K562 (cell line): ENCODE measurements at regions not wholly inside any gene's neighbourhood (a gene's known extent, or its start where the extent isn't known, plus 50 kb on each side); places are given as distances from the start of the nearest gene placed in this dataset.

Experiments
- ATAC-seq: fragments of 200-7000 bp; cut with Tn5 transposase; 3 replicates; pipeline ENCODE4 v1.9.1; 2020; ENCODE audit warnings: moderate library complexity
- BruUV-seq: library from RNA; stranded (reverse); fragments of 400-500 nt; replicated peaks from 2 replicates; lab custom pipeline; 2021; lab: Mats Ljungman, UMichigan
- CTCF ChIA-PET: fragments of 300-600 bp; formaldehyde crosslinking; extraction: SDS; loops from one replicate; lab custom pipeline; 2021; ENCODE audit warnings: low intra/inter-chr PET ratio; lab: Yijun Ruan, JAX
- POLR2A ChIA-PET: fragments of 300-600, 350-650 bp; sonication (Branson Sonifier 250); formaldehyde crosslinking; extraction: SDS; loops from one replicate; lab custom pipeline; 2021; ENCODE audit warnings: antibody characterized with exemption, inconsistent platforms; lab: Yijun Ruan, JAX
- DNase-seq, 4 experiments: peaks; one replicate each; pipeline versions ENCODE4 v3.0.0 to v3.0.0-alpha.2; 2011 to 2018; ENCODE audit warnings: low spot score in 3 of 4, mixed read lengths in 3 of 4; ENCODE audit errors: extremely low read depth in 1 of 4
- FAIRE-seq: peaks from 2 replicates; lab custom pipeline; 2011; peaks lifted over from hg19 to GRCh38; lab: Jason Lieb, UNC
- H2AFZ ChIP-seq: 2 replicates; pipeline ENCODE4 v1.6.0; 2011; ENCODE audit warnings: low read depth, low read length, control low read depth, inconsistent platforms
- H3K27ac ChIP-seq: fragments of 200-600 bp; 3 replicates; pipeline ENCODE4 v1.8.0; 2011; ENCODE audit warnings: low read depth, mild to moderate bottlenecking, control low read depth, inconsistent platforms, low read length, moderate library complexity, mixed read lengths; ENCODE audit errors: extremely low read depth
- H3K27me3 ChIP-seq, 2 experiments: fragments of 300-600 bp in 1 of 2; 2 replicates in 1 of 2; 3 replicates in 1 of 2; pipeline versions ENCODE4 v1.6.0 to v1.8.0; 2011; ENCODE audit warnings: inconsistent platforms in 2 of 2, low read length in 2 of 2, mild to moderate bottlenecking in 1 of 2, mixed read lengths in 1 of 2, moderate library complexity in 1 of 2; ENCODE audit not compliant: control insufficient read depth in 2 of 2, insufficient read depth in 2 of 2
- H3K36me3 ChIP-seq: fragments of 300-600 bp; 3 replicates; pipeline ENCODE4 v1.8.0; 2011; ENCODE audit warnings: mild to moderate bottlenecking, low read length, inconsistent platforms; ENCODE audit not compliant: control insufficient read depth, insufficient read depth
- H3K4me1 ChIP-seq, 2 experiments: fragments of 200-600 bp in 1 of 2; replicated peaks in 1 of 2; 2 replicates in 1 of 2; 3 replicates in 1 of 2; pipeline versions ENCODE4 v1.5.1 to v1.8.0; 2011; ENCODE audit warnings: inconsistent platforms in 2 of 2, low read length in 2 of 2, mild to moderate bottlenecking in 1 of 2, mixed read lengths in 1 of 2, moderate library complexity in 1 of 2; ENCODE audit not compliant: control insufficient read depth in 2 of 2, insufficient read depth in 2 of 2
- H3K4me2 ChIP-seq: 2 replicates; pipeline ENCODE4 v1.6.1; 2011; ENCODE audit warnings: low read length, control low read depth, inconsistent platforms, mixed read lengths; ENCODE audit not compliant: insufficient read depth
- H3K4me3 ChIP-seq: fragments of 200-600 bp; sonication (generic), shearing (Covaris generic); 2 replicates; pipeline ENCODE4 v1.5.1; 2016; ENCODE audit warnings: control low read depth, inconsistent platforms
- H3K79me2 ChIP-seq: fragments of 200-600 bp; 3 replicates; pipeline ENCODE4 v1.8.0; 2011; ENCODE audit warnings: low read length, inconsistent platforms; ENCODE audit not compliant: control insufficient read depth, insufficient read depth
- H3K9ac ChIP-seq, 2 experiments: 2 replicates each; pipeline versions ENCODE4 v1.6.0 to v1.6.1; 2011; ENCODE audit warnings: low read depth in 2 of 2, low read length in 2 of 2, control low read depth in 1 of 2, inconsistent platforms in 1 of 2, mild to moderate bottlenecking in 1 of 2, mixed read lengths in 1 of 2; ENCODE audit not compliant: insufficient read depth in 1 of 2
- H3K9me1 ChIP-seq: one replicate; pipeline ENCODE4 v1.6.0; 2011; ENCODE audit warnings: inconsistent platforms, mild to moderate bottlenecking, low read length, moderate library complexity; ENCODE audit not compliant: control insufficient read depth, insufficient read depth
- H3K9me3 ChIP-seq: replicated peaks from 2 replicates; pipeline ENCODE4 v1.5.1; 2011; ENCODE audit warnings: low read depth, low read length, inconsistent platforms; ENCODE audit not compliant: control insufficient read depth, insufficient read depth
- H4K20me1 ChIP-seq: replicated peaks from 2 replicates; pipeline ENCODE4 v1.6.1; 2011; ENCODE audit warnings: low read length, inconsistent platforms, mixed read lengths; ENCODE audit not compliant: control insufficient read depth, insufficient read depth
- AFF1 ChIP-seq, 2 experiments: fragments of 450-650 bp; IDR thresholded peaks; 2 replicates each; pipeline ENCODE4 v1.6.1; 2018; ENCODE audit warnings: mild to moderate bottlenecking in 2 of 2, low read depth in 1 of 2; ENCODE audit not compliant: partially characterized antibody in 2 of 2
- ATF7 ChIP-seq: fragments of 450-650 bp; IDR thresholded peaks from 2 replicates; pipeline ENCODE4 v1.7.1; 2014; ENCODE audit warnings: mild to moderate bottlenecking, moderate library complexity
- HNRNPL ChIP-seq: fragments of 200-400 bp; formaldehyde crosslinking; IDR thresholded peaks from 2 replicates; pipeline ENCODE4 v1.6.1; 2017; ENCODE audit warnings: low read depth, mild to moderate bottlenecking, low read length
- MECOM ChIP-seq: fragments of 250-450 bp; sonication (Bioruptor Pico); IDR thresholded peaks from 2 replicates; pipeline ENCODE4 v1.8.0; 2022; ENCODE audit warnings: inconsistent platforms
- MYBL2 ChIP-seq, 2 experiments: fragments of 450-650 bp in 1 of 2; sonication (generic) in 1 of 2; formaldehyde crosslinking in 1 of 2; IDR thresholded peaks; 2 replicates each; pipeline versions ENCODE4 v1.6.1 to v1.8.1; 2017 to 2022; ENCODE audit warnings: borderline replicate concordance in 1 of 2, inconsistent platforms in 1 of 2, low read depth in 1 of 2, mild to moderate bottlenecking in 1 of 2, missing genetic modification reagents in 1 of 2, moderate library complexity in 1 of 2
- PRPF4 ChIP-seq: fragments of 200-400 bp; formaldehyde crosslinking; IDR thresholded peaks from one replicate; pipeline ENCODE4 v1.6.1; 2017; ENCODE audit warnings: low read length, low read depth, mild to moderate bottlenecking; ENCODE audit not compliant: insufficient read depth, poor library complexity, severe bottlenecking
- SMC3 ChIP-seq: conservative IDR thresholded peaks from 2 replicates; pipeline ENCODE4 v1.6.1; 2011; ENCODE audit warnings: low read depth, low read length, improper control_type of control experiment; ENCODE audit not compliant: insufficient read depth
- TFAP4 ChIP-seq: sonication (generic); formaldehyde crosslinking; IDR thresholded peaks from 2 replicates; pipeline ENCODE4 v1.8.0; 2022; ENCODE audit warnings: missing genetic modification reagents, mild to moderate bottlenecking, moderate library complexity, borderline replicate concordance
- ZBTB8A ChIP-seq: fragments of 450-650 bp; IDR thresholded peaks from 2 replicates; pipeline ENCODE4 v1.6.1; 2018; ENCODE audit warnings: mild to moderate bottlenecking, moderate library complexity; ENCODE audit not compliant: partially characterized antibody
- ZNF586 ChIP-seq: fragments of 450-650 bp; formaldehyde crosslinking; conservative IDR thresholded peaks from 2 replicates; pipeline ENCODE4 v1.4.0; 2020; ENCODE audit warnings: mild to moderate bottlenecking, moderate library complexity
- ZNF639 ChIP-seq, 2 experiments: fragments of 200-800 bp in 1 of 2; sonication (Bioruptor generic) in 1 of 2; sonication (generic) in 1 of 2; formaldehyde crosslinking in 1 of 2; IDR thresholded peaks in 1 of 2; conservative IDR thresholded peaks in 1 of 2; 2 replicates each; pipeline versions ENCODE4 v1.5.0 to v1.6.1; 2016 to 2020; ENCODE audit warnings: missing compliant biosample characterization in 1 of 2, missing genetic modification characterization in 1 of 2, missing genetic modification reagents in 1 of 2
- WGBS: fragments of 100-300 bp; shearing (Covaris generic); methylation state at CpG from one replicate; pipeline ENCODE4 v1.1.6; 2016; ENCODE audit warnings: low coverage, mixed read lengths; ENCODE audit not compliant: insufficient coverage; ENCODE audit errors: missing lambda C conversion rate; 5-methylcytosine and 5-hydroxymethylcytosine counted together
- in situ Hi-C: fragments of 300-500 bp; cut with MboI; formaldehyde crosslinking; loops from 4 replicates; pipeline ENCODE4 v1.15.0; 2018; ENCODE audit warnings: inconsistent platforms, mixed read lengths
- intact Hi-C: fragments of 100-400 bp; cut with micrococcal nuclease; formaldehyde crosslinking; loops from 2 replicates; pipeline ENCODE4 v1.14.2; 2022

GRCh38 chr5:133863857-133864585, 104.4 kb downstream of the C5orf15 start:
- Histone ChIP-seq H4K20me1 (0 out of 2 replicates have a peak, but pooled peaks cover 4% of the 10 kb centered on the region), H3K4me3 (no peak overlapping the region), H3K9ac (no peak overlapping the region; a peak in 1 of 4 replicates), H3K9me1 (no peaks in the 10 kb centered on the region), H3K36me3 (no peaks in the 10 kb centered on the region), H3K4me1 (no peaks in the 10 kb centered on the region), H3K9me3 (0 out of 2 replicates have a peak, but pooled peaks cover 2% of the 10 kb centered on the region), H3K79me2 (no peaks in the 10 kb centered on the region), H3K27me3 (peaks cover 14 to 54% of the 10 kb centered on the region in 2 experiments), H2AFZ (no peak overlapping the region), H3K4me2 (no peak overlapping the region), H3K27ac (no peak overlapping the region)
- 3% methylated on average over 11 of the region's 11 CpGs for WGBS
- intact Hi-C loops: loop anchor here (10.0 kb wide), 1 partner anchor 109 kb away; no protein-coding TSS in a partner anchor
- in situ Hi-C loops: no loop called here
- no TSS peak for BruUV-seq
- ChIA-PET POLR2A (interaction anchor here (0.5 to 0.6 kb wide), 2 partner anchors 20 to 156 kb away, joined by 3 read pairs; no protein-coding TSS in a partner anchor), CTCF (interaction anchor here (0.8 to 1.3 kb wide), 2 partner anchors 80 to 175 kb away, joined by 3 to 6 read pairs; no protein-coding TSS in a partner anchor)
- FAIRE-seq (peak; percentile 29), DNase-seq (peak in 1 of 4 experiments; percentile 41), ATAC-seq (peak; percentile 38)
- TF ChIP-seq HNRNPL (no peak), MYBL2 (IDR thresholded peaks at IDR 0.05; ENCODE audit: low read depth) (no peak), MYBL2 (CRISPR knock-in tag; IDR thresholded peaks at IDR 0.05; ENCODE audit: borderline replicate concordance) (no peak), ZNF586 (no peak), PRPF4 (no peak), AFF1 (IDR thresholded peaks at IDR 0.05; ENCODE audit: low read depth in 1 of 2, partially characterized antibody in 2 of 2) (no peak), ATF7 (no peak), SMC3 (peak; percentile 45; the same call in 1 of the 2 replicates), MECOM (CRISPR knock-in tag) (no peak), ZBTB8A (no peak), TFAP4 (CRISPR knock-in tag) (peak; percentile 44; the same call in 1 of the 2 replicates), ZNF639 (CRISPR knock-in tag; conservative IDR thresholded peaks at IDR 0.05 in 1 of 2, IDR thresholded peaks at IDR 0.05 in 1 of 2) (no peak)
